ENCODE measurements at regions not wholly inside any gene's neighbourhood (a gene's known extent, or its start where the extent isn't known, plus 50 kb on each side); places are given as distances from the start of the nearest gene placed in this dataset.

DNA sequence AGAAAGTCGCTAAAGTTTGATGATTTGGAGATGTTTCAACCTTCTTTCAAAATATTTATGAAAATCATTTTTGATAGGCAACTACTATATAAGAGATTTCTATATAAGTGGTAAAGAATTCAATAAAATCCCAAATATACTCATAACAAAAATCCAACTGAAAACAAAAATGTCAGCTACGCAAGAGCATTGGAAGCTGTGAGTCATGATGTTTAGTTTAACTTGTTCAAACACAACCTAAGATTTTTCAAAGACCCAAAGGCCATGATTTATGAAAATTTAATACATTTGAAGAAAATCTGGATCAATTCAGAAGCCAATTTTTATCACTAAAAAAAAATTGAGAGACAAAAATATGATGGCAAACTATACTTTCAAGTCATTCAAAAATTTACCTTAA is 226.6 kb downstream of the MZT1 start:
- intact Hi-C loops (cut with DNase I, micrococcal nuclease), result no loop called here
- no peaks in the 10 kb centered on the region for H3K4me1 ChIP-seq (ENCODE audit: insufficient read depth, low read length)
- H3K9me3 ChIP-seq (ENCODE audit: control insufficient read depth in 1 of 2, insufficient read depth in 1 of 2, low read length in 2 of 2), result no peaks in the 10 kb centered on the region
- H3K4me1 Mint-ChIP-seq (ENCODE audit: low read depth), result no peaks in the 10 kb centered on the region
- H3K4me3 ChIP-seq (ENCODE audit: low read length), result no peak overlapping the region
- H3K36me3 Mint-ChIP-seq (ENCODE audit: low read depth), result no peaks in the 10 kb centered on the region
- no peaks in the 10 kb centered on the region for H3K9me3 Mint-ChIP-seq
- no peaks in the 10 kb centered on the region for H3K27me3 ChIP-seq (ENCODE audit: control insufficient read depth in 1 of 2, insufficient read depth in 2 of 2, low read length in 2 of 2)
- no peak overlapping the region for H3K27ac Mint-ChIP-seq
- H3K4me3 Mint-ChIP-seq, result no peak overlapping the region
- POLR2A ChIA-PET, result no interaction called here
- no peak overlapping the region for H3K27ac ChIP-seq (ENCODE audit: low read depth in 1 of 2, low read length in 2 of 2)
- no peaks in the 10 kb centered on the region for H3K36me3 ChIP-seq (ENCODE audit: insufficient read depth, low read length)
- TF ChIP-seq, protein P1, sequence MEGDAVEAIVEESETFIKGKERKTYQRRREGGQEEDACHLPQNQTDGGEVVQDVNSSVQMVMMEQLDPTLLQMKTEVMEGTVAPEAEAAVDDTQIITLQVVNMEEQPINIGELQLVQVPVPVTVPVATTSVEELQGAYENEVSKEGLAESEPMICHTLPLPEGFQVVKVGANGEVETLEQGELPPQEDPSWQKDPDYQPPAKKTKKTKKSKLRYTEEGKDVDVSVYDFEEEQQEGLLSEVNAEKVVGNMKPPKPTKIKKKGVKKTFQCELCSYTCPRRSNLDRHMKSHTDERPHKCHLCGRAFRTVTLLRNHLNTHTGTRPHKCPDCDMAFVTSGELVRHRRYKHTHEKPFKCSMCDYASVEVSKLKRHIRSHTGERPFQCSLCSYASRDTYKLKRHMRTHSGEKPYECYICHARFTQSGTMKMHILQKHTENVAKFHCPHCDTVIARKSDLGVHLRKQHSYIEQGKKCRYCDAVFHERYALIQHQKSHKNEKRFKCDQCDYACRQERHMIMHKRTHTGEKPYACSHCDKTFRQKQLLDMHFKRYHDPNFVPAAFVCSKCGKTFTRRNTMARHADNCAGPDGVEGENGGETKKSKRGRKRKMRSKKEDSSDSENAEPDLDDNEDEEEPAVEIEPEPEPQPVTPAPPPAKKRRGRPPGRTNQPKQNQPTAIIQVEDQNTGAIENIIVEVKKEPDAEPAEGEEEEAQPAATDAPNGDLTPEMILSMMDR (IDR thresholded peaks at IDR 0.05), result no peak
- ATAC-seq (ENCODE audit: poor library complexity) (no peak), DNase-seq (no peak)
- no peaks in the 10 kb centered on the region for H3K27me3 Mint-ChIP-seq
- CTCF ChIA-PET, result no interaction called here

DNA sequence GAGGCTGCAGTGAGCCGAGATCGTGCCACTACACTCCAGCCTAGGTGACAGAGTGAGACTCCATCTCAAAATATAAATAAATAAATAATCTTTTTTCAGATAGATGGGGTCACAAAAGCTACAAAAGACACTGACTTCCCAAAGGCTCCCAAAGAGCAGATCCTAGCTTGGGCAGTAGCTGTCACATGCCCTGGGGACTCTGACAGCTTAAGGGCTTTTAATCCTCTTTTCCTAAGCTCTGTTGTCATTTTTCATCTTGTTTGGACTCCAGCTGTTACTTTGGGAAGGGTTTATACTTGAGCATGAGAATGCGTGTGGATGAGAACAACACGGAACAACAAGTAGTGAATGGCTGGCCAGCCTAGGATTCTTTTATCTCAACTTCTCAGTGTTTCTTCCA is 231.7 kb downstream of the MZT1 start:
- intact Hi-C loops (cut with DNase I, micrococcal nuclease), result no loop called here
- Histone ChIP-seq H3K27ac (ENCODE audit: low read depth in 1 of 2, low read length in 2 of 2) (no peak overlapping the region), H3K9me3 (ENCODE audit: control insufficient read depth in 1 of 2, insufficient read depth in 1 of 2, low read length in 2 of 2) (no peaks in the 10 kb centered on the region), H3K27me3 (ENCODE audit: control insufficient read depth in 1 of 2, insufficient read depth in 2 of 2, low read length in 2 of 2) (no peaks in the 10 kb centered on the region), H3K36me3 (ENCODE audit: insufficient read depth, low read length) (no peaks in the 10 kb centered on the region), H3K4me3 (ENCODE audit: low read length) (no peak overlapping the region), H3K4me1 (ENCODE audit: insufficient read depth, low read length) (no peaks in the 10 kb centered on the region)
- H3K4me1 Mint-ChIP-seq (ENCODE audit: low read depth), result no peaks in the 10 kb centered on the region
- no peak overlapping the region for H3K4me3 Mint-ChIP-seq
- H3K27me3 Mint-ChIP-seq, result no peaks in the 10 kb centered on the region
- ATAC-seq (ENCODE audit: poor library complexity) (no peak), DNase-seq (no peak)
- H3K27ac Mint-ChIP-seq, result no peak overlapping the region
- no peaks in the 10 kb centered on the region for H3K36me3 Mint-ChIP-seq (ENCODE audit: low read depth)
- H3K9me3 Mint-ChIP-seq, result no peaks in the 10 kb centered on the region
- ChIA-PET POLR2A (no interaction called here), CTCF (no interaction called here)
- TF ChIP-seq, protein P1 (IDR thresholded peaks at IDR 0.05), result no peak

DNA sequence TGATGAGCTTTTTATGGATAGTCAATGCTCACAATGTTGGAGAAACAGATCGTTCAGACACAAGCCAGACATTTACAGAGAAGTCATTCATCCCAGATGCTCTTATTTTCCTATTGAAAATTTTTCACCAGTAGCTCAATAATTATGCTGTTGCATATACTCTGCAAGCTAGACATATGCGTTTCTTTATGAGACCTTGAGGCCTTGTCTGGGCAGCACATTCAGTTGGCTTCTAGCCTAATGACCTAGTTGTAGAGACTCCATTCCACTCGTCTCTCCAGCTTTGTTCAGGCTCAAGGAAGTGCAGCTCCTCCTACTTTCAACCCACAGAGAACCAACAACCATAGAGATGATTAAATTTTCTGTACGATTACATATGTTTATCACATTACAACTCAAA is 237.7 kb downstream of the MZT1 start:
- H3K9me3 Mint-ChIP-seq, result no peaks in the 10 kb centered on the region
- no peaks in the 10 kb centered on the region for H3K36me3 Mint-ChIP-seq (ENCODE audit: low read depth)
- ChIA-PET POLR2A (no interaction called here), CTCF (no interaction called here)
- DNase-seq (no peak), ATAC-seq (ENCODE audit: poor library complexity) (no peak)
- no peaks in the 10 kb centered on the region for H3K27me3 ChIP-seq (ENCODE audit: control insufficient read depth in 1 of 2, insufficient read depth in 2 of 2, low read length in 2 of 2)
- no peaks in the 10 kb centered on the region for H3K9me3 ChIP-seq (ENCODE audit: control insufficient read depth in 1 of 2, insufficient read depth in 1 of 2, low read length in 2 of 2)
- H3K27me3 Mint-ChIP-seq, result no peaks in the 10 kb centered on the region
- TF ChIP-seq, protein P1 (IDR thresholded peaks at IDR 0.05), result no peak
- H3K4me3 Mint-ChIP-seq, result no peak overlapping the region
- no peaks in the 10 kb centered on the region for H3K4me1 ChIP-seq (ENCODE audit: insufficient read depth, low read length)
- intact Hi-C loops (cut with DNase I, micrococcal nuclease), result no loop called here
- H3K4me3 ChIP-seq (ENCODE audit: low read length), result no peak overlapping the region
- no peak overlapping the region for H3K27ac ChIP-seq (ENCODE audit: low read depth in 1 of 2, low read length in 2 of 2)
- H3K4me1 Mint-ChIP-seq (ENCODE audit: low read depth), result no peaks in the 10 kb centered on the region
- H3K27ac Mint-ChIP-seq, result no peak overlapping the region
- H3K36me3 ChIP-seq (ENCODE audit: insufficient read depth, low read length), result no peaks in the 10 kb centered on the region
